ENCODE measurements at regions not wholly inside any gene's neighbourhood (a gene's known extent, or its start where the extent isn't known, plus 50 kb on each side); places are given as distances from the start of the nearest gene placed in this dataset.
"Not testable (repeated sequence)": the region's sequence is repeated elsewhere in the genome, so short reads cannot be mapped to it uniquely, and the experiment has no call there.

GRCh38 chr9:62119656-62120055 lies 929.8 kb downstream of the SPATA31A7 start:
- not testable (repeated sequence) for H3K9me3 ChIP-seq (ENCODE audit: control insufficient read depth, low read depth, low read length); H3K14ac ChIP-seq (ENCODE audit: insufficient read depth, low read length); H3K4ac ChIP-seq (ENCODE audit: low read depth, low read length); H3K4me1 Mint-ChIP-seq; H3K18ac ChIP-seq (ENCODE audit: insufficient read length, low read depth, low read length); DNase-seq; H3K4me1 ChIP-seq (ENCODE audit: insufficient read depth, low read length); H3K79me1 ChIP-seq (ENCODE audit: insufficient read depth, low read depth, low read length, poor library complexity, severe bottlenecking); H3K4me2 ChIP-seq (ENCODE audit: insufficient read depth, insufficient read length, low read length); H3T11ph ChIP-seq (ENCODE audit: low read length); H4K20me1 ChIP-seq (ENCODE audit: control insufficient read depth, insufficient read depth, insufficient read length); H4K5ac ChIP-seq (ENCODE audit: insufficient read length, low read depth, low read length); H3K56ac ChIP-seq (ENCODE audit: insufficient read length, low read depth, low read length); H3K9ac ChIP-seq (ENCODE audit: extremely low read depth, insufficient read length, low read length); H3K79me2 ChIP-seq (ENCODE audit: insufficient read depth, low read length); H2BK5ac ChIP-seq (ENCODE audit: insufficient read length, low read length); H3K27ac ChIP-seq (ENCODE audit: insufficient read length, low read depth, low read length); H3K27me3 ChIP-seq (ENCODE audit: insufficient read depth, low read length); H3K9me3 Mint-ChIP-seq; H2BK15ac ChIP-seq (ENCODE audit: low read depth, low read length); H2AK5ac ChIP-seq (ENCODE audit: insufficient read length, low read length); H4K8ac ChIP-seq (replicated peaks; ENCODE audit: insufficient read length, low read depth, low read length); H3K27me3 Mint-ChIP-seq (ENCODE audit: low read depth); H3K4me3 Mint-ChIP-seq; H4K91ac ChIP-seq (ENCODE audit: insufficient read length, low read depth, low read length); H2AFZ ChIP-seq (ENCODE audit: low read length); H3K27ac Mint-ChIP-seq; H3K36me3 Mint-ChIP-seq (ENCODE audit: insufficient read depth in 1 of 3, low read depth in 3 of 3); H2BK20ac ChIP-seq (ENCODE audit: low read depth, low read length, poor library complexity, severe bottlenecking); H2BK120ac ChIP-seq (ENCODE audit: low read depth, low read length, poor library complexity, severe bottlenecking); H2BK12ac ChIP-seq (ENCODE audit: insufficient read length, low read depth, low read length); H3K23ac ChIP-seq (ENCODE audit: insufficient read length, low read depth, low read length); H3K23me2 ChIP-seq (ENCODE audit: insufficient read length, low read depth, low read length, poor library complexity, severe bottlenecking)
- WGBS (ENCODE audit: extremely low coverage, insufficient read length, low lambda C conversion rate): no CpG with 5 or more reads among the region's 1 CpG

GRCh38 chr9:62125631-62126611 lies 936.1 kb downstream of the SPATA31A7 start:
- H3K4me2 ChIP-seq (ENCODE audit: insufficient read depth, insufficient read length, low read length); H3K56ac ChIP-seq (ENCODE audit: insufficient read length, low read depth, low read length); H4K5ac ChIP-seq (ENCODE audit: insufficient read length, low read depth, low read length); H3K9me3 Mint-ChIP-seq; H3K9me3 ChIP-seq (ENCODE audit: control insufficient read depth, low read depth, low read length); H3K27ac Mint-ChIP-seq; H4K20me1 ChIP-seq (ENCODE audit: control insufficient read depth, insufficient read depth, insufficient read length); H3K79me1 ChIP-seq (ENCODE audit: insufficient read depth, low read depth, low read length, poor library complexity, severe bottlenecking); H4K8ac ChIP-seq (replicated peaks; ENCODE audit: insufficient read length, low read depth, low read length); DNase-seq; H3K27me3 ChIP-seq (ENCODE audit: insufficient read depth, low read length); H3K4ac ChIP-seq (ENCODE audit: low read depth, low read length); H3K27ac ChIP-seq (ENCODE audit: insufficient read length, low read depth, low read length); H4K91ac ChIP-seq (ENCODE audit: insufficient read length, low read depth, low read length); H3K4me1 ChIP-seq (ENCODE audit: insufficient read depth, low read length); H3K9ac ChIP-seq (ENCODE audit: extremely low read depth, insufficient read length, low read length); H3K4me1 Mint-ChIP-seq; H3K23me2 ChIP-seq (ENCODE audit: insufficient read length, low read depth, low read length, poor library complexity, severe bottlenecking); H3K23ac ChIP-seq (ENCODE audit: insufficient read length, low read depth, low read length); H3T11ph ChIP-seq (ENCODE audit: low read length); H2AFZ ChIP-seq (ENCODE audit: low read length); H3K79me2 ChIP-seq (ENCODE audit: insufficient read depth, low read length); H2BK12ac ChIP-seq (ENCODE audit: insufficient read length, low read depth, low read length); H3K18ac ChIP-seq (ENCODE audit: insufficient read length, low read depth, low read length); H3K14ac ChIP-seq (ENCODE audit: insufficient read depth, low read length); H3K4me3 Mint-ChIP-seq; H2AK5ac ChIP-seq (ENCODE audit: insufficient read length, low read length); H3K36me3 Mint-ChIP-seq (ENCODE audit: insufficient read depth in 1 of 3, low read depth in 3 of 3); H2BK120ac ChIP-seq (ENCODE audit: low read depth, low read length, poor library complexity, severe bottlenecking); H2BK5ac ChIP-seq (ENCODE audit: insufficient read length, low read length); H2BK20ac ChIP-seq (ENCODE audit: low read depth, low read length, poor library complexity, severe bottlenecking); H3K27me3 Mint-ChIP-seq (ENCODE audit: low read depth); H2BK15ac ChIP-seq (ENCODE audit: low read depth, low read length): not testable (repeated sequence)
- no CpG with 5 or more reads among the region's 25 CpGs for WGBS (ENCODE audit: extremely low coverage, insufficient read length, low lambda C conversion rate)

Data from H9 (cell line).